ENCODE measurements at regions not wholly inside any gene's neighbourhood (a gene's known extent, or its start where the extent isn't known, plus 50 kb on each side); places are given as distances from the start of the nearest gene placed in this dataset.

GRCh38 chr15:61641645-61642044, 412.5 kb upstream of the RORA start:
- Histone ChIP-seq H3K36me3 (no peaks in the 10 kb centered on the region), H3K4me1 (no peaks in the 10 kb centered on the region), H3K27me3 (no peaks in the 10 kb centered on the region), H3K9me3 (no peaks in the 10 kb centered on the region), H3K4me3 (no peak overlapping the region), H3K27ac (no peak overlapping the region)
- 91 to 92% methylated on average over 6 of the region's 6 CpGs for WGBS, 2 donors
- DNase-seq (ENCODE audit: low spot score in 2 of 2): no peak
- TF ChIP-seq POLR2A (IDR thresholded peaks at IDR 0.05): no peak
- TF ChIP-seq CTCF (IDR thresholded peaks at IDR 0.05): no peak

GRCh38 chr15:61640756-61641155, 411.7 kb upstream of the RORA start:
- H3K27me3 ChIP-seq: no peaks in the 10 kb centered on the region
- no peaks in the 10 kb centered on the region for H3K9me3 ChIP-seq
- no peak overlapping the region for H3K4me3 ChIP-seq
- no peak overlapping the region for H3K27ac ChIP-seq
- H3K4me1 ChIP-seq: no peaks in the 10 kb centered on the region
- no peaks in the 10 kb centered on the region for H3K36me3 ChIP-seq
- TF ChIP-seq EP300 (IDR thresholded peaks at IDR 0.05): no peak
- TF ChIP-seq CTCF (IDR thresholded peaks at IDR 0.05): no peak
- no peak for TF ChIP-seq POLR2A (IDR thresholded peaks at IDR 0.05)
- DNase-seq (ENCODE audit: low spot score in 2 of 2): no peak

- no peaks in the 10 kb centered on the region for H3K27me3 ChIP-seq
- H3K27ac ChIP-seq: no peak overlapping the region
- H3K9me3 ChIP-seq: no peaks in the 10 kb centered on the region
- 53 to 56% methylated on average over 12 of the region's 12 CpGs for WGBS, 2 donors
- H3K4me1 ChIP-seq: no peaks in the 10 kb centered on the region
- no peak overlapping the region for H3K4me3 ChIP-seq
- TF ChIP-seq POLR2A (IDR thresholded peaks at IDR 0.05) (no peak), EP300 (IDR thresholded peaks at IDR 0.05) (no peak)
- DNase-seq (ENCODE audit: low spot score in 2 of 2): no peak
- no peaks in the 10 kb centered on the region for H3K36me3 ChIP-seq
Observed at GRCh38 chr15:61639491-61639890, 410.4 kb upstream of the RORA start.

GRCh38 chr15:61634837-61635236, 405.7 kb upstream of the RORA start:
- no peak overlapping the region for H3K27ac ChIP-seq
- H3K36me3 ChIP-seq: no peaks in the 10 kb centered on the region
- H3K4me1 ChIP-seq: no peaks in the 10 kb centered on the region
- no peaks in the 10 kb centered on the region for H3K27me3 ChIP-seq
- 80 to 86% methylated on average over 1 of the region's 1 CpG for WGBS, 2 donors
- TF ChIP-seq CTCF (IDR thresholded peaks at IDR 0.05) (no peak), EP300 (IDR thresholded peaks at IDR 0.05) (no peak), POLR2A (IDR thresholded peaks at IDR 0.05) (no peak)
- H3K4me3 ChIP-seq: no peak overlapping the region
- no peaks in the 10 kb centered on the region for H3K9me3 ChIP-seq
- no peak for DNase-seq (ENCODE audit: low spot score in 2 of 2)

- H3K4me1 ChIP-seq: no peaks in the 10 kb centered on the region
- 92 to 93% methylated on average over 4 of the region's 4 CpGs for WGBS, 2 donors
Observed at GRCh38 chr15:61633951-61634350, 404.8 kb upstream of the RORA start.

More at GRCh38 chr15:61633951-61634350, 404.8 kb upstream of the RORA start:
- Histone ChIP-seq H3K9me3 (no peaks in the 10 kb centered on the region), H3K27ac (no peak overlapping the region), H3K4me3 (no peak overlapping the region), H3K36me3 (no peaks in the 10 kb centered on the region), H3K27me3 (no peaks in the 10 kb centered on the region)
- no peak for TF ChIP-seq EP300 (IDR thresholded peaks at IDR 0.05)
- no peak for TF ChIP-seq CTCF (IDR thresholded peaks at IDR 0.05)
- TF ChIP-seq POLR2A (IDR thresholded peaks at IDR 0.05): no peak
- DNase-seq (ENCODE audit: low spot score in 2 of 2): no peak

Data from tibial nerve (tissue), 4 donors.